ENCODE measurements at regions not wholly inside any gene's neighbourhood (a gene's known extent, or its start where the extent isn't known, plus 50 kb on each side); places are given as distances from the start of the nearest gene placed in this dataset.

DNA sequence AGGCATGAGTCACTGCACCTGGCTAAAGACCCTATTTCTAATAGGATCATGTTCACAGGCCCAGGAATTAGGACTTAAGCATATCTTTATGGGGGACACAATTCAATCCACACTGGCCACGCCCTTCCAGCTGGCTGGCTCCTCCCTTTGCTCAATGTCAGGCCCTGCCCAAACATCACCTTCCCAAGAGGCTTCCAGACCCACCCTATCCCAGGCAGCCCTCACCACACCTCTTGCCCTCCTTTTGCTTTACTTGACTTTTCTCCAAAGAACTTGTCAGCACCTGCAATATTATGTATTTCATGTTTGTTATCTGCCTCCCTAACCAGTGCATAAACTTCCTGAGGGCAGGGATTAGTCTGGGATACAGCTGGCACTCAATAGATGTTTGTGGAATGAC, 109.6 kb upstream of the CDH5 start:
- Histone ChIP-seq H3K9ac (ENCODE audit: low read depth, low read length) (no peak overlapping the region), H4K5ac (ENCODE audit: low read depth, low read length) (no peak overlapping the region), H3K4me3 (ENCODE audit: insufficient read depth, low read depth, low read length) (no peak overlapping the region), H2AK9ac (replicated peaks; ENCODE audit: low read depth, low read length, poor library complexity) (no peak overlapping the region), H4K8ac (ENCODE audit: low read depth in 2 of 2, low read length in 2 of 2) (no peak overlapping the region), H3K14ac (replicated peaks; ENCODE audit: low read depth, low read length) (no peak overlapping the region), H2AFZ (replicated peaks; ENCODE audit: low read length, poor library complexity) (no peak overlapping the region), H3K79me1 (ENCODE audit: low read depth in 1 of 2, low read length in 2 of 2) (no peaks in the 10 kb centered on the region), H3K4ac (ENCODE audit: low read depth, low read length) (no peak overlapping the region), H3K56ac (ENCODE audit: extremely low read depth, insufficient read depth, low read length) (no peak overlapping the region), H2AK5ac (ENCODE audit: low read depth, low read length) (no peak overlapping the region), H2BK120ac (ENCODE audit: low read depth, low read length) (no peak overlapping the region), H4K91ac (ENCODE audit: insufficient read depth, low read depth, low read length) (no peak overlapping the region), H3K4me2 (ENCODE audit: low read depth, low read length) (no peak overlapping the region), H2BK15ac (ENCODE audit: low read depth, low read length) (no peak overlapping the region; the same call in 2 of the 3 replicates), H2BK20ac (ENCODE audit: low read depth, low read length) (no peak overlapping the region), H4K20me1 (ENCODE audit: insufficient read depth, low read length) (no peaks in the 10 kb centered on the region), H3K9me3 (ENCODE audit: control insufficient read depth, insufficient read depth, low read length) (no peaks in the 10 kb centered on the region; the same call in 1 of the 2 replicates), H2BK5ac (ENCODE audit: low read depth, low read length, poor library complexity, severe bottlenecking) (no peak overlapping the region), H3K23ac (ENCODE audit: low read depth, low read length) (no peak overlapping the region), H3K36me3 (ENCODE audit: control insufficient read depth, insufficient read depth, low read length) (no peaks in the 10 kb centered on the region), H3K27ac (ENCODE audit: insufficient read depth, low read length) (no peak overlapping the region), H3K27me3 (ENCODE audit: control insufficient read depth, insufficient read depth, low read length) (no peaks in the 10 kb centered on the region), H3K4me1 (ENCODE audit: control insufficient read depth, insufficient read depth, low read length) (no peaks in the 10 kb centered on the region), H3K9me1 (ENCODE audit: insufficient read depth, low read length) (peaks cover 3% of the 10 kb centered on the region; the same call in 1 of the 2 replicates), H3K18ac (ENCODE audit: low read depth, low read length) (no peak overlapping the region)
- no TSS peak for BruUV-seq (replicated peaks)
- WGBS, 2 experiments (ENCODE audit: extremely low coverage in 2 of 2, insufficient read length in 1 of 2), result no CpG with 5 or more reads among the region's 1 CpG
- in situ Hi-C loops (cut with MboI; ENCODE audit: low sequenced_read_pairs) (no loop called here), dilution Hi-C loops (cut with HindIII; ENCODE audit: low sequenced_read_pairs, unreplicated experiment) (no loop called here), intact Hi-C loops (cut with micrococcal nuclease) (no loop called here)
- ChIA-PET CTCF (no interaction called here), POLR2A (ENCODE audit: unreplicated experiment) (no interaction called here)
- DNase-seq (no peak), ATAC-seq (ENCODE audit: low read depth) (no peak)
- no peak for TF ChIP-seq CTCF (conservative IDR thresholded peaks at IDR 0.05; ENCODE audit: low read depth, low read length)
- TF ChIP-seq, protein P1, sequence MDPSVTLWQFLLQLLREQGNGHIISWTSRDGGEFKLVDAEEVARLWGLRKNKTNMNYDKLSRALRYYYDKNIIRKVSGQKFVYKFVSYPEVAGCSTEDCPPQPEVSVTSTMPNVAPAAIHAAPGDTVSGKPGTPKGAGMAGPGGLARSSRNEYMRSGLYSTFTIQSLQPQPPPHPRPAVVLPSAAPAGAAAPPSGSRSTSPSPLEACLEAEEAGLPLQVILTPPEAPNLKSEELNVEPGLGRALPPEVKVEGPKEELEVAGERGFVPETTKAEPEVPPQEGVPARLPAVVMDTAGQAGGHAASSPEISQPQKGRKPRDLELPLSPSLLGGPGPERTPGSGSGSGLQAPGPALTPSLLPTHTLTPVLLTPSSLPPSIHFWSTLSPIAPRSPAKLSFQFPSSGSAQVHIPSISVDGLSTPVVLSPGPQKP (IDR thresholded peaks at IDR 0.05; ENCODE audit: borderline replicate concordance, low read depth, low read length), result no peak
- no peak for TF ChIP-seq RCOR1 (IDR thresholded peaks at IDR 0.05; ENCODE audit: insufficient replicate concordance, low read length)
- TF ChIP-seq NFE2L2 (IDR thresholded peaks at IDR 0.05; ENCODE audit: low read depth, low read length), result no peak
- no peak for TF ChIP-seq SMC3 (IDR thresholded peaks at IDR 0.05; ENCODE audit: low read depth, low read length)
- no peak for TF ChIP-seq POLR2A (IDR thresholded peaks at IDR 0.05; ENCODE audit: low read depth, low read length)
- no peak for TF ChIP-seq USF2 (IDR thresholded peaks at IDR 0.05; ENCODE audit: low read depth, low read length)
- TF ChIP-seq RAD21 (IDR thresholded peaks at IDR 0.05; ENCODE audit: low read length), result no peak
- TF ChIP-seq RFX5 (IDR thresholded peaks at IDR 0.05; ENCODE audit: low read depth, low read length), result no peak
- no peak for TF ChIP-seq MAFK (IDR thresholded peaks at IDR 0.05; ENCODE audit: low read depth, low read length)
- no peak for TF ChIP-seq MAZ (IDR thresholded peaks at IDR 0.05; ENCODE audit: borderline replicate concordance, low read depth, low read length)
- no peak for TF ChIP-seq BHLHE40 (IDR thresholded peaks at IDR 0.05; ENCODE audit: low read depth, low read length)
- TF ChIP-seq CEBPB (IDR thresholded peaks at IDR 0.05; ENCODE audit: low read depth, low read length), result no peak
- no peak for TF ChIP-seq CHD1 (IDR thresholded peaks at IDR 0.05; ENCODE audit: low read depth, low read length)
- no peak for TF ChIP-seq FOS (IDR thresholded peaks at IDR 0.05; ENCODE audit: low read depth, low read length)
- no peak for TF ChIP-seq MXI1 (IDR thresholded peaks at IDR 0.05; ENCODE audit: borderline replicate concordance, low read depth, low read length)
